ENCODE measurements at regions not wholly inside any gene's neighbourhood (a gene's known extent, or its start where the extent isn't known, plus 50 kb on each side); places are given as distances from the start of the nearest gene placed in this dataset.
A peak's percentile ranks its signal among the peaks of the same experiment; 100 is the strongest.

DNA sequence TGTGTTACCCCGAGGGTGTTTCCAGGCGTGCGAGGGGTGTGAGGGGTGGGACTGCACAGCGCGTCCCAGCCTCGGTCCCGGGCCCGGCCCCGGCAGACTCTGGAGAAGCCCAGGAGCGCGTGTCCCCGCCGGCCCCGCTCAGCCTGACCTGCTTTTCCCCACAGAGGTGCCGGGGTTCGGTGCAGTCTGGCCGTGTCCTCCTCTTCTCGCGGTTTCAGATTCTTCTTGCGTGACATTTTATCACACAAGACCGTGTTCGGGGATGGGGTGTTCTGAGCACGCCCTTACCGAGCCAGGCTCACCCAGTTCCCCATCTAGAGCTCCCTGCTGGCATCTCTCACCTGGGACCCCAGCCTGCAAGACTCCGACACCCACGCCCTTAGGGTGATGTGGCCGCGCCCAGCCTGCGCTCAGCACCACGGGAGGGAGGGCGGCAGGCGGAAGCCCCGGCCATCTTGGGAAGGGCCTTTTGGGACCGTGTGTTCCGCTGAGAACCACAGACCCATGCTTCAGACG, 775.6 kb downstream of the BRD1 start:
- H3K36me3 ChIP-seq (ENCODE audit: control insufficient read depth, insufficient read depth, low read length) = no peaks in the 10 kb centered on the region
- H3K27me3 ChIP-seq (ENCODE audit: control insufficient read depth, insufficient read depth, low read length) = no peaks in the 10 kb centered on the region
- H3K9ac ChIP-seq (ENCODE audit: low read length) = no peak overlapping the region
- no peak overlapping the region for H3K27ac ChIP-seq (ENCODE audit: low read depth, low read length)
- peak overlapping the region; percentile 36 for H3K4me3 ChIP-seq (ENCODE audit: low read length)
- no peaks in the 10 kb centered on the region for H3K4me1 ChIP-seq (ENCODE audit: control insufficient read depth, insufficient read depth, low read length)

DNA sequence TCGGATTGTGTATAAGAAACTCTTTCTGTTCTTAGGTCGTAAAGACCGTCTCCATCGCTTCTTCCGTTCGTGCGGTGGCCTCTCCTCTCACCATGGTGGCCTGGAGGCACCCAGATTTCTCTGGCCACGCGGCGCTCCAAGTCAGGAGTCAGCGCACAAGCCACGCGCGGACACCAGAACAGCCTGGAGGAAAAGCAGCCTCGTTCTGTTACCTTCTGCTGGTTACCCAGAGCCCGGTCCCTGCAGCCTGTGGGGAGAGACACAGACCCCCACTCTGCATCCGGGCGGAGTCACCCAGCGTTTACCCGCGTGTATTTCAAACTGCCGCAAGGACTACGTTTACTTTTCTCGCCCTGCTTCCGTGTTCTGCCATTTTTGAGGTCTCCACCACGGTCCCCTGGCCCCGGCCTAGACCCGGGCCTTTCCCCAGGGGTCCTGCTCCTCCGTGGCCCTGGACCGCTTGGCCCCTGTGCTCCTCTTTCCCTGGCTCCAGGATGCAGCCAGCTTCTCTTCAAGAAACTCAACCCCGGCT, 776.1 kb downstream of the BRD1 start:
- no peaks in the 10 kb centered on the region for H3K27me3 ChIP-seq (ENCODE audit: control insufficient read depth, insufficient read depth, low read length)
- no peak overlapping the region for H3K27ac ChIP-seq (ENCODE audit: low read depth, low read length)
- no peak overlapping the region for H3K9ac ChIP-seq (ENCODE audit: low read length)

DNA sequence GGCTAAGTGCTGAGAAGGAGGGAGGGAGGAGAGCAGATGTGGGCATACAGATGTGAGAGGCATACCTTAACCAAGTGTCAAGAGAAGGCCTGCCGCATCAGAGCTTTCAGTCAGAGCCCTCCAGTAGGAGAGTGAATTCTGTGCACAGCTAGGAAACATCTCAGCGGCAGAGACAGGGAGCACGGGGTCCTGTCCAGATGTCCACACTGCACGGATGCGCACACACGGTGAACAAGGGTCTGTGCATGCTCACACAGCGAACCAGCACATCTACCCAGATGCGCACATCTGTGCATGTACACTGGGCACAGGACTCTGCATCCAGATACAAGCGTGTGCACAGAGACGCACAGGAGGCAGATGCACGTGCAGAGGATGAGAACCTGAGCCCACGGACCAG, 778.0 kb downstream of the BRD1 start:
- H3K4me1 ChIP-seq (ENCODE audit: control insufficient read depth, insufficient read depth, low read length) = no peaks in the 10 kb centered on the region

More for the DNA sequence above, 776.1 kb downstream of the BRD1 start:
- H3K4me1 ChIP-seq (ENCODE audit: control insufficient read depth, insufficient read depth, low read length) = no peaks in the 10 kb centered on the region
- peak overlapping the region; percentile 8 for H3K4me3 ChIP-seq (ENCODE audit: low read length)
- H3K36me3 ChIP-seq (ENCODE audit: control insufficient read depth, insufficient read depth, low read length) = no peaks in the 10 kb centered on the region

DNA sequence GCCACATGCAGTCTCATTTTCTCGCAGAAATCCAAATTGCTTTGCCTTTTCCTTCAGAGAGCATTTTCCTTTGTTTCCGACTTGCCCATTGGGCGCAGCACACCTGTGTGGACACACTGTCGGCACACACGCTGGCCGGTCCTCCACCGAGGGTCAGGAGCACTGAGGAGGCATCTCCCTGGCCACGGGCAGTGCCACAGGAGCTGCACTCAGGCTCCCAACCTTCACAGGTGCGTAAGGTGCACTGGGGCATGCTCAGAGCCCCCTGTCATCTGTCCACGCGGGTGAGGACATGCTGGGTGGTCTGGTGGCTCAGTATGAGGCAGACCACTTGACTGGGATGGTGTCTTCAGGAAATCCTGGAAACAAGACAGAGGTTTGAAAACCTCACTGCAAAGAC, 779.1 kb downstream of the BRD1 start:
- Histone ChIP-seq H3K4me1 (ENCODE audit: control insufficient read depth, insufficient read depth, low read length) (no peaks in the 10 kb centered on the region), H3K4me3 (ENCODE audit: low read length) (no peak overlapping the region), H3K27ac (ENCODE audit: low read depth, low read length) (no peak overlapping the region), H3K27me3 (ENCODE audit: control insufficient read depth, insufficient read depth, low read length) (no peaks in the 10 kb centered on the region), H3K36me3 (ENCODE audit: control insufficient read depth, insufficient read depth, low read length) (no peaks in the 10 kb centered on the region), H3K9ac (ENCODE audit: low read length) (no peak overlapping the region)

More for the DNA sequence above, 778.0 kb downstream of the BRD1 start:
- Histone ChIP-seq H3K27me3 (ENCODE audit: control insufficient read depth, insufficient read depth, low read length) (no peaks in the 10 kb centered on the region), H3K36me3 (ENCODE audit: control insufficient read depth, insufficient read depth, low read length) (no peaks in the 10 kb centered on the region), H3K4me3 (ENCODE audit: low read length) (no peak overlapping the region), H3K27ac (ENCODE audit: low read depth, low read length) (no peak overlapping the region), H3K9ac (ENCODE audit: low read length) (no peak overlapping the region)

DNA sequence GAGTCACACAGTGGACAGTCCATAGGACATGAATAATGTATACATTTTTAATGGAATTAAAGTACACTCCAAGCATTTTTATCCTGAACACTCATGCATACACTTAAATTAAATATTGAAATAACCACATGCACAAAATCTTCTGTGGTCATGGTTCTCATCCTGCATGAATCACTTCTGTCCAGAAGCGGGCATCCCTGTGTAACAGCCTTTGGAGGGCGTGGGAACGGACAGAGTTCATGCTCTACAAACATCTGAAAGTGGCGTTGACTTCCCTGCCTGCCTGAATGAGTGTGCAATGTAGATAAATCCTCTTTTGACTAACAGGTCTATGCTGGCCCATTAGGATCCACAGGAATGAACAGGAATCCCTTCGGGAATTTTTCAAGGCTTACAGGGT, 780.2 kb downstream of the BRD1 start:
- no peaks in the 10 kb centered on the region for H3K27me3 ChIP-seq (ENCODE audit: control insufficient read depth, insufficient read depth, low read length)
- no peak overlapping the region for H3K9ac ChIP-seq (ENCODE audit: low read length)
- no peaks in the 10 kb centered on the region for H3K36me3 ChIP-seq (ENCODE audit: control insufficient read depth, insufficient read depth, low read length)
- H3K4me3 ChIP-seq (ENCODE audit: low read length) = no peak overlapping the region
- no peak overlapping the region for H3K27ac ChIP-seq (ENCODE audit: low read depth, low read length)
- H3K4me1 ChIP-seq (ENCODE audit: control insufficient read depth, insufficient read depth, low read length) = no peaks in the 10 kb centered on the region

DNA sequence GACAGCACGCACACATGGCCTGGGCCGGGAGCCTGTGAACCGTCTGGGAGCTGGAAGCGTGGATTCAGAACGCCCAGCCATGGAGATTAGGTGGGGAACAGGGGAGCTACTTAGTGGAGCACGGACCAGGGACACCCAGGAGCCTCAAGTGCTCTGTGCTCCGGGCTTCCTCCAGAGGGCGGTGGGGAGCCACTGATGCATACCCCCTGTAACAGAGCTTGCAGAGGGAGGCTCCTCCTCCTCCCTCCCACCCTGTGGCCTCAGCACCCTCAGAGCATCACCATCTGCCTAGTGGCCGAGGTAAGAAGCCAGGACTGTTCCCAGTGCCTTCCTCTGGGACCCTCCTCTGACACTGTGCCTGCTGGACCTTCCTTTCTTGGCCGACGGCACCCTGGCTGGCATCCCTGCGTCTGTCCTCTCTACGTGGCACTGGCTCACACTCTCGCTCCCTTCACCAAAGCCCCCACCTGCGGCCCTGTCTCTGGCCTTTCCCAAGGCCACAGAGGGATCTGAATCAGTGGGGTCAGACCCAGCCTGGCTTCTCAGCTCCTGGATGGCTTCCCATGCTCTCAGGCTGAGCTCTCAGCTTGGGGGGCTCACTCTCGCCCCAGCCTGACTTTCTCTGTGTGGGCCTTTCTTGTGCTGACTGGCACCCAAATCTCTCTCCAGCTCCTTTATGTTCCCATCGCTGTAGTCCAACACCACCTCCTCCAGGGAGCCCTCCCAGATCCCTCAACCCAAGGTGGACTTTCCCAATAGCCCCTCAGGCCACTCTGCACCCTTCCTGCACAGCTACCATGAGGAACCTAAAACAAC, 780.9 kb downstream of the BRD1 start:
- H3K9ac ChIP-seq (ENCODE audit: low read length) = no peak overlapping the region
- no peaks in the 10 kb centered on the region for H3K27me3 ChIP-seq (ENCODE audit: control insufficient read depth, insufficient read depth, low read length)

DNA sequence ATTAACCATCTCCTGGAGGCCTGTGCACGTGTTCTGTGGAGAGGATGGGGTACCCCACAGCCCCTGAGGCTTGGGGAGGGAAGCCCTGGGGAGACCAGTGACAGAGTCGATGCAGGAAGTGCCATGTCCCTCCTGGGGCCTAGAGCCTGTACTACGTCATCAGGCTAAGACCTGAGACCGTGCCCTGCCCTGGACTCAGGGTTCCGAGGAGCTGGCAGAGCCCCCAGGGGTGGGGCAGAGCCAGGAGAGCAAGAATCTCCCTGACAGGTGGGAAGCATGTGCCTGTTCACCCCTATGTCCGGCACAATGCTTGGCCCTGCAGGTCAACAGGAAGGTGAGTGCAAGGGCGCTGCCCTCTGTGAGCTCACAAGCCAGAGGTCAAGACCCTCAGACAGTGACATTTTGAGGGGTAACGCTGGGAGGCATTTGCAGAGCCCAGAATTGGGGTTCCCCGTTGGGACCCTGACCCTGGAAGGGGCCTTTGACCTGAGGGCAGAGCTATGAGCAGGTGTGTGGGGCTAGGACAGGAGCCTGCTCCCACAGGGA, 781.6 kb downstream of the BRD1 start:
- no peaks in the 10 kb centered on the region for H3K27me3 ChIP-seq (ENCODE audit: control insufficient read depth, insufficient read depth, low read length)
- no peak overlapping the region for H3K27ac ChIP-seq (ENCODE audit: low read depth, low read length)
- no peak overlapping the region for H3K4me3 ChIP-seq (ENCODE audit: low read length)
- H3K36me3 ChIP-seq (ENCODE audit: control insufficient read depth, insufficient read depth, low read length) = no peaks in the 10 kb centered on the region
- no peaks in the 10 kb centered on the region for H3K4me1 ChIP-seq (ENCODE audit: control insufficient read depth, insufficient read depth, low read length)
- no peak overlapping the region for H3K9ac ChIP-seq (ENCODE audit: low read length)

More for the DNA sequence above, 780.9 kb downstream of the BRD1 start:
- Histone ChIP-seq H3K36me3 (ENCODE audit: control insufficient read depth, insufficient read depth, low read length) (no peaks in the 10 kb centered on the region), H3K27ac (ENCODE audit: low read depth, low read length) (no peak overlapping the region), H3K4me3 (ENCODE audit: low read length) (no peak overlapping the region), H3K4me1 (ENCODE audit: control insufficient read depth, insufficient read depth, low read length) (no peaks in the 10 kb centered on the region)

DNA sequence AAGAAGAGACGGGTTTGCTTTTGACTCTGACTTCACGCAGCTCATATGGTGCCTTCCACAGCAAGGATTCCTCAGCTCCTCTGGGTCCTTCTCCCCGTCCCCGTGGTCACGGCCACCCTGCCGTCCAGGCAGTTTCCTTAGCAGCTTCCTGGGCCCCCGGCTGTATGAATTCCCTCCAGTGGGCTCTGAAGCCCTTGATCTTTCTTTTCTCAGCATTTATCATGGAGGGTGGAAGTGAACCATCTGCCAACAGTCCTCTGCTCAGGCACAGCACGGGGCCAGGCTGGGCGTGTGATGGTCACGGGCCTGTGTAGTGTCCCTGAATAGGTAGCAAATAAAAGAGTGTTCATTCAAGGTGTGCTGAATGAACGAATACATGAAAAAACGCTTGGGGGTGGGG, 782.4 kb downstream of the BRD1 start:
- Histone ChIP-seq H3K4me3 (ENCODE audit: low read length) (no peak overlapping the region), H3K4me1 (ENCODE audit: control insufficient read depth, insufficient read depth, low read length) (no peaks in the 10 kb centered on the region), H3K27me3 (ENCODE audit: control insufficient read depth, insufficient read depth, low read length) (no peaks in the 10 kb centered on the region), H3K9ac (ENCODE audit: low read length) (no peak overlapping the region), H3K36me3 (ENCODE audit: control insufficient read depth, insufficient read depth, low read length) (no peaks in the 10 kb centered on the region), H3K27ac (ENCODE audit: low read depth, low read length) (no peak overlapping the region)

DNA sequence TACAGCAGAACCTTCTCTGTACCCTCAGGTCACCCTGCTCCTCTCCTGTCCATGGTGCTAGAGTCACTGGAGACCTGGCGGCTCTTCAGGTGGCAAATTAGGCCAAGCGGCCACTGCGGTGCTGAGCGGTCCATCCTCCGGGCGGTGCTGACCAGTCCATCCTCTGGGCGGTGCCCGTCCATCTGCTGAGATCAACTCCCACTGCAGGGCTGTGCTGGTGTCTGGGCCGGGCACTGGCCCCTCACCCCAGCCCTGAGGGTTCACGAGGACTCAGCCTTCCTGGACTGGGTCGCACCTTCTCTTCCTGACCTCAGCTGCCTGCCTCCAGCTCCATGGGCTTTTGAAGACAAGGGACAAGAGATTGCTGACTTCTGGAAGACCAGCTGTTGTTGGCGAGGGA, 782.9 kb downstream of the BRD1 start:
- no peak overlapping the region for H3K27ac ChIP-seq (ENCODE audit: low read depth, low read length)
- H3K27me3 ChIP-seq (ENCODE audit: control insufficient read depth, insufficient read depth, low read length) = no peaks in the 10 kb centered on the region
- H3K9ac ChIP-seq (ENCODE audit: low read length) = no peak overlapping the region

DNA sequence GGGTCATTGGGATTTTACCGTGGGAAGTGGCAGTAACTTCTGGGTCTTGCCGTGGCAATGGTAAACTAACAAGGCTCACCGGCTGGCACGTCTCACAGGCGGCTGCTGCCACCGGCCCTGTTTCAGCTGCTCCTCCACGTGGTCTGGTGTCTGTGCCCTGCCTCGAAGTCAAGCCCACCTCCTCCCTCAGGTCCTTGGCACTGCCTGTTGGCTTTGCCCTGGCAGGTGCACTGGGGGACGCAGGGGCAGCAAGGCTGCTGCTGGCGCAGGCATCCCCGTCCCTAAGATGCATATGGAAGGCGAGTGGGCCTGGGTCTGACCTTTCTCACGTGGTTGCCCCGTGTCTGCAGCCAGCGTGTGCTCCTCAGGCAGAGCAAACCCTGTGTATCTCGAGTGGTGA, 783.6 kb downstream of the BRD1 start:
- Histone ChIP-seq H3K4me1 (ENCODE audit: control insufficient read depth, insufficient read depth, low read length) (no peaks in the 10 kb centered on the region), H3K9ac (ENCODE audit: low read length) (no peak overlapping the region), H3K4me3 (ENCODE audit: low read length) (no peak overlapping the region), H3K36me3 (ENCODE audit: control insufficient read depth, insufficient read depth, low read length) (no peaks in the 10 kb centered on the region), H3K27ac (ENCODE audit: low read depth, low read length) (no peak overlapping the region), H3K27me3 (ENCODE audit: control insufficient read depth, insufficient read depth, low read length) (no peaks in the 10 kb centered on the region)

More for the DNA sequence above, 782.9 kb downstream of the BRD1 start:
- no peaks in the 10 kb centered on the region for H3K4me1 ChIP-seq (ENCODE audit: control insufficient read depth, insufficient read depth, low read length)
- H3K36me3 ChIP-seq (ENCODE audit: control insufficient read depth, insufficient read depth, low read length) = no peaks in the 10 kb centered on the region
- H3K4me3 ChIP-seq (ENCODE audit: low read length) = no peak overlapping the region

DNA sequence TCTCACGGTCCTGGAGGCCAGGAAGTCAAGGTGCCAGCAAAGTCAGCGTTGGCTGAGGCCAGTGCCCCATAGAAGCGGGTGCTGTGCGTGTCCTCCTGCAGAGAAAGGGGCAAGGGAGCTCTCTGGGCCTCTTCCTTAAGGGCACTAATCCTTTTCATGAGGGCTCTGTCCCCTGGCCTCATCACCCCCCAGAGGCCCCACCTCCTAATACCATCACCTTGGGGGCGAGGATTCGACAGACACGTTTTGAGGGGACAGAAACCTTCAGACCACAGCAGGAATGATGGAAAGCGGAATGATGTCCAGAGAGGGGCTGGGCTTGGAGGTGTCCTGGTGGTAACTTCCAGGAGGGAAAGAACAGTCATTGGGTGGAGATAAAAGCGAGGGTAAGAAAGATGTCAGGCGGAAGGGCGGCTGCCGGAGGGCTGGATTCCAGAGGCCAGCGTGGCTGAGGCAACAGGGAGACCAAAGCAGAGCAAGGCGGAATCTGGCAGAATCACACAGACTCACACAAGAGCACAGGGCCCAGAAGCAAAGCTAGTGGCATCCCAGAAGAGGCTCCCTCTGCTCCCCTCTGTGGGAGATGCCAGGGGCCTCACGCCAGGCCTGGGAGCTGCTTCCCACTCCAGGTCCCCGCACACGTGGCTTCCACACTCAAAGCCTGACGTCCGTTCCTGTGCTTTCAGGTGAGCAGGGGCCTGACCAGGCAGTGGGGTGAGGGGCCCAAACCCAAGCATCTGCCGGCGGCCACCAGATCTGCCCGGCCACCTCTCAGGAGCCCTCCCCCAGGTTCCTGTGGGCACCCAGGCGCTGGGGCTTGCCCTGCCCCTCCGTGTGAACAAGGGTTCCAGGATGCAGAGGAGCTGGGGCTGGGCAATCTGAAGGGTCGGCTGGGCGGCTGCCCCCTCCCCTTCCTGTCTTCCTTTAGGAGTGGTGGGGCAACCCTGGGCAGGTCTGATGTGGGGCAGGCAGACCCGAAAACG, 784.5 kb downstream of the BRD1 start:
- H3K27me3 ChIP-seq (ENCODE audit: control insufficient read depth, insufficient read depth, low read length) = no peaks in the 10 kb centered on the region
- no peak overlapping the region for H3K27ac ChIP-seq (ENCODE audit: low read depth, low read length)
- no peak overlapping the region for H3K9ac ChIP-seq (ENCODE audit: low read length)
- H3K36me3 ChIP-seq (ENCODE audit: control insufficient read depth, insufficient read depth, low read length) = no peaks in the 10 kb centered on the region
- H3K4me3 ChIP-seq (ENCODE audit: low read length) = no peak overlapping the region
- H3K4me1 ChIP-seq (ENCODE audit: control insufficient read depth, insufficient read depth, low read length) = no peaks in the 10 kb centered on the region

DNA sequence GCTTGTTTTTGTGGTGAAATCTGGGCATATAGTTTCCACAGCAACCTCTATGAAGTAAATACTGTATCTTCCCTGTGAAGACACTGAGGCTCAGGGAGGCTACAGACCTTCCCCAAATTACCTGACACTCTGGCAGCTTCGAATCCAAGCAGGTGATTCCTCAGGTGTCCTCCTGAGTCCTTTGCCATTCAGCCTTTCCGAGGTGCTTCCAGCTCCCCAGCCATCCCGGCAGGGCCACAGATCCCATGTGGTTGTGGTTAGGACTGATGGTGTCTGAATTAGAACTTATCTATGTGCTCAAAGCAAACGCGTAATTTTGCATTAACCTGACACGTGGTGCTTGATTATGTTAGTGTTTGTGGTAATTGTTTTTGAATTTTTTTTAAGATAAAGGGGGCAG, 785.6 kb downstream of the BRD1 start:
- Histone ChIP-seq H3K4me3 (ENCODE audit: low read length) (no peak overlapping the region), H3K4me1 (ENCODE audit: control insufficient read depth, insufficient read depth, low read length) (no peaks in the 10 kb centered on the region), H3K36me3 (ENCODE audit: control insufficient read depth, insufficient read depth, low read length) (no peaks in the 10 kb centered on the region), H3K9ac (ENCODE audit: low read length) (no peak overlapping the region), H3K27ac (ENCODE audit: low read depth, low read length) (no peak overlapping the region), H3K27me3 (ENCODE audit: control insufficient read depth, insufficient read depth, low read length) (no peaks in the 10 kb centered on the region)
